ENCODE measurements at regions not wholly inside any gene's neighbourhood (a gene's known extent, or its start where the extent isn't known, plus 50 kb on each side); places are given as distances from the start of the nearest gene placed in this dataset.

DNA sequence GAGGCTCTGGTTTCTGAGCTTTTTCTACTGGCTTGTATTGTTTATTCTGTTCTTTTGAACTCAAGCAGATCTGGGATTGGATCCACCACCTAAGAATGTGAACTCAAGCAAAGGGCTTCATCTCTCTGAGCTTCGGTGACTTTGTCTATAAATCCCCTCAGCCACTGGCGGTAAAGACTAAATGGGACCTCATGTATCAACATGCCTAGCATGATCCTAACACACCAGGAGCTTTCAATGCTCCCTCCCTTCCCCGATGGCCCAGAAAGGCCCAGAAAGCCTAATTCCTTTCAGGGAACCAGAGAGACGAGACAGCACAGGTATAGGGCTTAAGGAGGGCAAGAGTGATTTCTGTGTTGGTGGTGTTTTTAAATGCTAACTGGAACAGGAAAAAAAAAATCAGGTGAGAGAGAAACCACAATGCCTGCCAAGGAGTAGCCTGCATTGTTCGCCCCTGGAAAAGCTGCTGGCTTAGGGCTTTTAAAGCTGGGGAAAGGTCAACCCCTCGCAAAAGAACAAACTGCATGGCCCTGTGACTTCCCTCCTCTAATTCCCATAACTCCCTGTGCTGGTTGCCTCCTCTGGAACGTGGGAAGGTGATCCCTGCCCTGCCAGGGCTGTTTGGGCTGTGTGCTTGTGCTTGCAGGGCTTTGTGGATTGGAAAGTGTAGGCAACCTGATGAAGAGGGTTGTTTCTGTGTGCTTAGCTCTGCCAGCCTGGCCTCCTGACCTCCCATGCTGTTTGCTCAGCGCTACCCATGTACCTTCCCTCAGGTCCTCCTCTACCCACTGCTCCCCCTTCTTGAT lies 147.0 kb downstream of the PLPP3 start:
- H3K27me3 ChIP-seq (ENCODE audit: insufficient read depth, low read length), result peaks cover 6% of the 10 kb centered on the region; the same call in 1 of the 2 replicates
- no peak overlapping the region for H2BK5ac ChIP-seq (ENCODE audit: insufficient read length, low read length)
- H4K8ac ChIP-seq (replicated peaks; ENCODE audit: insufficient read length, low read depth, low read length), result no peak overlapping the region
- Mint-ChIP-seq H3K9me3 (no peaks in the 10 kb centered on the region; a peak in 1 of 5 replicates), H3K4me3 (no peak overlapping the region), H3K27me3 (ENCODE audit: low read depth) (peaks cover 70% of the 10 kb centered on the region), H3K36me3 (ENCODE audit: insufficient read depth in 1 of 3, low read depth in 3 of 3) (no peaks in the 10 kb centered on the region; a peak in 1 of 7 replicates), H3K4me1 (peaks cover 64 to 67% of the 10 kb centered on the region in 2 experiments), H3K27ac (peak overlapping the region in 2 of 3 experiments; percentile 5 to 38; a peak in 2 of 7 replicates)
- H3K4me1 ChIP-seq (ENCODE audit: insufficient read depth, low read length), result peaks cover 7% of the 10 kb centered on the region; the same call in 1 of the 2 replicates
- no peaks in the 10 kb centered on the region for H3K9me3 ChIP-seq (ENCODE audit: control insufficient read depth, low read depth, low read length)
- H3K4me2 ChIP-seq (ENCODE audit: insufficient read depth, insufficient read length, low read length), result no peak overlapping the region
- H2BK15ac ChIP-seq (ENCODE audit: low read depth, low read length), result no peak overlapping the region
- no peaks in the 10 kb centered on the region for H4K20me1 ChIP-seq (ENCODE audit: control insufficient read depth, insufficient read depth, insufficient read length)
- H2AFZ ChIP-seq (ENCODE audit: low read length), result no peak overlapping the region
- H4K5ac ChIP-seq (ENCODE audit: insufficient read length, low read depth, low read length), result no peak overlapping the region
- peaks cover 3% of the 10 kb centered on the region for H3K23me2 ChIP-seq (ENCODE audit: insufficient read length, low read depth, low read length, poor library complexity, severe bottlenecking)
- no peak overlapping the region for H3K4ac ChIP-seq (ENCODE audit: low read depth, low read length)
- no peak overlapping the region for H3K27ac ChIP-seq (ENCODE audit: insufficient read length, low read depth, low read length)
- H3T11ph ChIP-seq (ENCODE audit: low read length), result no peak overlapping the region
- no peaks in the 10 kb centered on the region for H3K79me2 ChIP-seq (ENCODE audit: insufficient read depth, low read length)
- H2AK5ac ChIP-seq (ENCODE audit: insufficient read length, low read length), result no peak overlapping the region
- no peak overlapping the region for H2BK12ac ChIP-seq (ENCODE audit: insufficient read length, low read depth, low read length)
- H2BK20ac ChIP-seq (ENCODE audit: low read depth, low read length, poor library complexity, severe bottlenecking), result no peak overlapping the region
- no peak overlapping the region for H3K18ac ChIP-seq (ENCODE audit: insufficient read length, low read depth, low read length)
- TF ChIP-seq, protein P1, sequence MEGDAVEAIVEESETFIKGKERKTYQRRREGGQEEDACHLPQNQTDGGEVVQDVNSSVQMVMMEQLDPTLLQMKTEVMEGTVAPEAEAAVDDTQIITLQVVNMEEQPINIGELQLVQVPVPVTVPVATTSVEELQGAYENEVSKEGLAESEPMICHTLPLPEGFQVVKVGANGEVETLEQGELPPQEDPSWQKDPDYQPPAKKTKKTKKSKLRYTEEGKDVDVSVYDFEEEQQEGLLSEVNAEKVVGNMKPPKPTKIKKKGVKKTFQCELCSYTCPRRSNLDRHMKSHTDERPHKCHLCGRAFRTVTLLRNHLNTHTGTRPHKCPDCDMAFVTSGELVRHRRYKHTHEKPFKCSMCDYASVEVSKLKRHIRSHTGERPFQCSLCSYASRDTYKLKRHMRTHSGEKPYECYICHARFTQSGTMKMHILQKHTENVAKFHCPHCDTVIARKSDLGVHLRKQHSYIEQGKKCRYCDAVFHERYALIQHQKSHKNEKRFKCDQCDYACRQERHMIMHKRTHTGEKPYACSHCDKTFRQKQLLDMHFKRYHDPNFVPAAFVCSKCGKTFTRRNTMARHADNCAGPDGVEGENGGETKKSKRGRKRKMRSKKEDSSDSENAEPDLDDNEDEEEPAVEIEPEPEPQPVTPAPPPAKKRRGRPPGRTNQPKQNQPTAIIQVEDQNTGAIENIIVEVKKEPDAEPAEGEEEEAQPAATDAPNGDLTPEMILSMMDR (conservative IDR thresholded peaks at IDR 0.05), result no peak
- no peak for DNase-seq
- no peak overlapping the region for H3K9ac ChIP-seq (ENCODE audit: extremely low read depth, insufficient read length, low read length)
- no CpG with 5 or more reads among the region's 8 CpGs for WGBS (ENCODE audit: extremely low coverage, insufficient read length, low lambda C conversion rate)
- no peak overlapping the region for H3K23ac ChIP-seq (ENCODE audit: insufficient read length, low read depth, low read length)
- H3K79me1 ChIP-seq (ENCODE audit: insufficient read depth, low read depth, low read length, poor library complexity, severe bottlenecking), result no peaks in the 10 kb centered on the region
- 0 out of 2 replicates have a peak overlapping the region, but pooled peaks have one; percentile 39 for H3K14ac ChIP-seq (ENCODE audit: insufficient read depth, low read length)
- H3K56ac ChIP-seq (ENCODE audit: insufficient read length, low read depth, low read length), result no peak overlapping the region
- no peak overlapping the region for H2BK120ac ChIP-seq (ENCODE audit: low read depth, low read length, poor library complexity, severe bottlenecking)
- no peak overlapping the region for H4K91ac ChIP-seq (ENCODE audit: insufficient read length, low read depth, low read length)

Measured in H9 (cell line).